SK-N-SH (cell line): ENCODE measurements at regions not wholly inside any gene's neighbourhood (a gene's known extent, or its start where the extent isn't known, plus 50 kb on each side); places are given as distances from the start of the nearest gene placed in this dataset.

Experiments used
- CTCF ChIA-PET: fragments of 300-600, 350-600 bp; formaldehyde crosslinking; extraction: SDS; loops from one replicate; lab custom pipeline; 2021; lab: Yijun Ruan, JAX
- POLR2A ChIA-PET: fragments of 350-600 bp; sonication (Branson Sonifier 250); formaldehyde crosslinking; extraction: SDS; loops from one replicate; lab custom pipeline; 2020; ENCODE audit warnings: antibody characterized with exemption, inconsistent platforms; lab: Yijun Ruan, JAX
- DNase-seq: peaks from one replicate; pipeline ENCODE4 v3.0.0; 2012
- H2AFZ ChIP-seq: fragments of 200-600 bp; sonication (generic); 2 replicates; pipeline ENCODE4 v1.8.1; 2016; ENCODE audit warnings: antibody characterized with exemption, mild to moderate bottlenecking, low read depth
- H3F3A ChIP-seq: fragments of 200-600 bp; sonication (generic); replicated peaks from 2 replicates; pipeline ENCODE3; 2016; ENCODE audit warnings: antibody characterized with exemption, mild to moderate bottlenecking; ENCODE audit not compliant: insufficient read depth
- H3K27ac ChIP-seq, 2 experiments: fragments of 200-500 bp in 1 of 2; fragments of 200-600 bp in 1 of 2; sonication (Bioruptor generic) in 1 of 2; sonication (generic), shearing (Covaris generic) in 1 of 2; 2 replicates each; pipeline versions ENCODE4 v1.5.1 to v1.6.1; 2014 to 2016; ENCODE audit warnings: low read depth in 2 of 2, inconsistent platforms in 1 of 2, low read length in 1 of 2, mild to moderate bottlenecking in 1 of 2, mixed read lengths in 1 of 2
- H3K27me3 ChIP-seq: fragments of 200-600 bp; sonication (generic), shearing (Covaris generic); 2 replicates; pipeline ENCODE4 v1.6.1; 2016; ENCODE audit warnings: mixed run types; ENCODE audit not compliant: insufficient read depth
- H3K36me3 ChIP-seq, 2 experiments: fragments of 200-500 bp in 1 of 2; fragments of 200-600 bp in 1 of 2; sonication (Bioruptor generic) in 1 of 2; sonication (generic) in 1 of 2; replicated peaks in 1 of 2; 2 replicates each; pipeline versions ENCODE3 to v1.5.1; 2014 to 2016; ENCODE audit warnings: low read length in 1 of 2, mild to moderate bottlenecking in 1 of 2; ENCODE audit not compliant: insufficient read depth in 2 of 2, control insufficient read depth in 1 of 2
- H3K4me1 ChIP-seq, 2 experiments: fragments of 200-500 bp in 1 of 2; fragments of 200-600 bp in 1 of 2; sonication (Bioruptor generic) in 1 of 2; sonication (generic), shearing (Covaris generic) in 1 of 2; 2 replicates each; pipeline versions ENCODE4 v1.5.1 to v1.6.1; 2014 to 2016; ENCODE audit warnings: low read depth in 1 of 2, low read length in 1 of 2, mixed run types in 1 of 2; ENCODE audit not compliant: insufficient read depth in 2 of 2, control insufficient read depth in 1 of 2
- H3K4me2 ChIP-seq: fragments of 200-600 bp; sonication (generic), shearing (Covaris generic); 2 replicates; pipeline ENCODE4 v1.6.1; 2017; ENCODE audit warnings: mixed run types
- H3K4me3 ChIP-seq, 2 experiments: fragments of 200-500 bp in 1 of 2; fragments of 200-600 bp in 1 of 2; sonication (Bioruptor generic) in 1 of 2; sonication (generic), shearing (Covaris generic) in 1 of 2; 2 replicates each; pipeline versions ENCODE4 v1.5.1 to v1.8.1; 2014 to 2016; ENCODE audit warnings: low read depth in 2 of 2, inconsistent platforms in 1 of 2, low read length in 1 of 2, mild to moderate bottlenecking in 1 of 2, mixed read lengths in 1 of 2, moderate library complexity in 1 of 2
- H3K79me2 ChIP-seq: fragments of 200-600 bp; sonication (generic); 2 replicates; pipeline ENCODE4 v1.8.1; 2017; ENCODE audit warnings: mild to moderate bottlenecking; ENCODE audit not compliant: insufficient read depth
- H3K9ac ChIP-seq: fragments of 200-600 bp; sonication (generic); 2 replicates; pipeline ENCODE4 v1.6.1; 2017; ENCODE audit warnings: mixed run types
- H3K9me2 ChIP-seq: fragments of 200-600 bp; sonication (generic); 2 replicates; pipeline ENCODE4 v1.6.1; 2017; ENCODE audit warnings: mixed run types
- H3K9me3 ChIP-seq: fragments of 200-600 bp; sonication (generic); 2 replicates; pipeline ENCODE4 v1.6.1; 2017; ENCODE audit warnings: mixed run types, mild to moderate bottlenecking, moderate library complexity
- H4K20me1 ChIP-seq: fragments of 200-600 bp; sonication (generic); 2 replicates; pipeline ENCODE4 v1.6.1; 2017; ENCODE audit warnings: mild to moderate bottlenecking, mixed run types; ENCODE audit not compliant: insufficient read depth
- CTCF ChIP-seq: fragments of 200-600 bp; sonication (generic); IDR thresholded peaks from 2 replicates; pipeline ENCODE4 v1.6.1; 2017; ENCODE audit warnings: antibody characterized with exemption, mild to moderate bottlenecking, moderate library complexity
- EZH2phosphoT487 ChIP-seq: fragments of 200-600 bp; sonication (generic); IDR thresholded peaks from 2 replicates; pipeline ENCODE4 v1.6.1; 2017; ENCODE audit warnings: low read depth, mixed run types, mild to moderate bottlenecking, antibody characterized with exemption, moderate library complexity, borderline replicate concordance
- FOXM1 ChIP-seq: IDR thresholded peaks from 2 replicates; pipeline ENCODE4 v1.4.0; 2012; ENCODE audit warnings: low read depth, mild to moderate bottlenecking
- JUND ChIP-seq: IDR thresholded peaks from 2 replicates; pipeline ENCODE4 v1.4.0; 2012
- MAX ChIP-seq: IDR thresholded peaks from 2 replicates; pipeline ENCODE4 v1.4.0; 2012; ENCODE audit warnings: low read depth
- MXI1 ChIP-seq: IDR thresholded peaks from 2 replicates; pipeline ENCODE4 v1.6.1; 2012; ENCODE audit warnings: mild to moderate bottlenecking, low read depth, low read length, improper control_type of control experiment
- NFIC ChIP-seq: IDR thresholded peaks from 2 replicates; pipeline ENCODE4 v1.4.0; 2012; ENCODE audit warnings: borderline replicate concordance
- NRF1 ChIP-seq: IDR thresholded peaks from 2 replicates; pipeline ENCODE4 v1.6.1; 2012; ENCODE audit warnings: low read depth, mild to moderate bottlenecking, low read length
- PBX3 ChIP-seq: IDR thresholded peaks from 2 replicates; pipeline ENCODE4; 2012
- POLR2AphosphoS5 ChIP-seq: IDR thresholded peaks from 2 replicates; pipeline ENCODE4 v1.6.1; 2012; ENCODE audit warnings: low read depth, low read length
- RAD21 ChIP-seq: IDR thresholded peaks from 2 replicates; pipeline ENCODE4 v1.6.1; 2012; ENCODE audit warnings: mild to moderate bottlenecking, low read length
- RCOR1 ChIP-seq: fragments of 150-350 bp; IDR thresholded peaks from 2 replicates; pipeline ENCODE4 v1.6.1; 2017; ENCODE audit warnings: antibody characterized with exemption, low read length
- RXRA ChIP-seq: IDR thresholded peaks from 2 replicates; pipeline ENCODE4 v1.4.0; 2012; ENCODE audit warnings: low read depth, mild to moderate bottlenecking, borderline replicate concordance
- SMC3 ChIP-seq: IDR thresholded peaks from 2 replicates; pipeline ENCODE4 v1.6.1; 2012; ENCODE audit warnings: low read depth, low read length, improper control_type of control experiment
- USF1 ChIP-seq: IDR thresholded peaks from 2 replicates; pipeline ENCODE4 v1.4.0; 2012; ENCODE audit warnings: low read depth, borderline replicate concordance
- USF2 ChIP-seq: fragments of 150-350 bp; IDR thresholded peaks from 2 replicates; pipeline ENCODE4 v1.6.1; 2017; ENCODE audit warnings: antibody characterized with exemption, low read length, low read depth, borderline replicate concordance
- YY1 ChIP-seq: IDR thresholded peaks from 2 replicates; pipeline ENCODE4 v1.4.0; 2012; ENCODE audit warnings: low read depth, mild to moderate bottlenecking
- WGBS: methylation state at CpG from one replicate; pipeline ENCODE4 v1.1.6; 2017; ENCODE audit warnings: low lambda C conversion rate; 5-methylcytosine and 5-hydroxymethylcytosine counted together

GRCh38 chr12:23128462-23128861 is 503.5 kb downstream of the ETNK1 start (continued):
- no peak for TF ChIP-seq USF2
- no peak for TF ChIP-seq PBX3
- TF ChIP-seq MAX = no peak
- TF ChIP-seq NFIC = no peak
- no peak for TF ChIP-seq MXI1
- TF ChIP-seq RAD21 = no peak
- TF ChIP-seq EZH2phosphoT487 = no peak
- no peak for TF ChIP-seq RXRA
- TF ChIP-seq, all 33 proteins: peak for 0

- Histone ChIP-seq H3K4me3 (no peak overlapping the region), H3K27ac (no peak overlapping the region), H3K9me3 (no peaks in the 10 kb centered on the region), H3K27me3 (no peaks in the 10 kb centered on the region), H3K9ac (no peak overlapping the region), H3K9me2 (no peaks in the 10 kb centered on the region), H3K79me2 (no peaks in the 10 kb centered on the region), H3K36me3 (no peaks in the 10 kb centered on the region), H3K4me1 (no peaks in the 10 kb centered on the region; a peak in 1 of 4 replicates), H4K20me1 (no peaks in the 10 kb centered on the region), H2AFZ (no peak overlapping the region), H3K4me2 (no peak overlapping the region), H3F3A (no peaks in the 10 kb centered on the region)
- CTCF ChIA-PET = no interaction called here
- WGBS = 48% methylated on average over 1 of the region's 1 CpG
- POLR2A ChIA-PET = no interaction called here
- no peak for DNase-seq
- TF ChIP-seq FOXM1 = no peak
- TF ChIP-seq YY1 = no peak
- no peak for TF ChIP-seq RXRA
- no peak for TF ChIP-seq EZH2phosphoT487
- no peak for TF ChIP-seq RAD21
- TF ChIP-seq USF1 = no peak
- no peak for TF ChIP-seq RCOR1
- TF ChIP-seq MXI1 = no peak
- no peak for TF ChIP-seq NRF1
- TF ChIP-seq CTCF = no peak
- TF ChIP-seq USF2 = no peak
- TF ChIP-seq SMC3 = no peak
- TF ChIP-seq JUND = no peak
- TF ChIP-seq POLR2AphosphoS5 = no peak
These were observed 507.4 kb downstream of the ETNK1 start for GRCh38 chr12:23132357-23132756.
